ENCODE measurements at regions not wholly inside any gene's neighbourhood (a gene's known extent, or its start where the extent isn't known, plus 50 kb on each side); places are given as distances from the start of the nearest gene placed in this dataset.
"Not testable (repeated sequence)": the region's sequence is repeated elsewhere in the genome, so short reads cannot be mapped to it uniquely, and the experiment has no call there.

DNA sequence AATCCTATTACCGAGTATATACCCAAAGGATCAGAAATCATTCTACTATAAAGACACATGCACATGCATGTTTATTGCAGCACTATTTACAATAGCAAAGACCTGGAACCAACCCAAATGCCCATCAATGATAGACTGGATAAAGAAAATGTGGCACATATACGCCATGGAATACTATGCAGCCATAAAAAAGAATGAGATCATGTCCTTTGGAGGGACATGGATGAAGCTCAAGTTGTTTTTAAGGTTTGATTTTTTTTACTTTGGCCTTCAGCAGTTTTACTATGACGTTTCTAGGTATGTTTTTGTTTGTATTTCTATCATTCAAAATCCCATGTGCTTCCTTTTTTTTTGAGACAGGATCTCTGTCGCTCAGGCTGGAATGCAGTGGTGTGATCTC is 265.8 kb downstream of the SETD4 start:
- DNase-seq = not testable (repeated sequence)

GRCh38 chr21:35792569-35793305 is 267.6 kb downstream of the SETD4 start:
- DNase-seq = no peak

- DNase-seq = no peak
These were observed 268.6 kb downstream of the SETD4 start for GRCh38 chr21:35791541-35792325.

- DNase-seq = no peak
These were observed 276.6 kb downstream of the SETD4 start for GRCh38 chr21:35783721-35784120.

DNA sequence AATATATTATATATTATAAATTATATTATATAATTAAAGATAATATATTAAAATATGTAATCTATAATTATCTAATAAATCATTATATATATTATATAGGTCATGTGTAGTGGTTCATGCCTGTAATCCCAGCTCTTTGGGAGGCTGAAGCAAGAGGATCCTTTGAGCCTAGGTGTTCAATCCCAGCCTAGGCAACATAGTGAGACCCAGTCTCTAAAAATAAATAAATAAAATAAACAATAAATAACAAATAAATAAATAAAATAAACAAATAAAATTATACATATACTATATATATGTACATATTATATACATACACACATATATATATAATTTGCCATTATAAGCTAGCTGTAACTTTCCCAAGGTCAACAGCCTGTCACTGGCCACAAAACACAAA is 277.7 kb downstream of the SETD4 start:
- DNase-seq = no peak

DNA sequence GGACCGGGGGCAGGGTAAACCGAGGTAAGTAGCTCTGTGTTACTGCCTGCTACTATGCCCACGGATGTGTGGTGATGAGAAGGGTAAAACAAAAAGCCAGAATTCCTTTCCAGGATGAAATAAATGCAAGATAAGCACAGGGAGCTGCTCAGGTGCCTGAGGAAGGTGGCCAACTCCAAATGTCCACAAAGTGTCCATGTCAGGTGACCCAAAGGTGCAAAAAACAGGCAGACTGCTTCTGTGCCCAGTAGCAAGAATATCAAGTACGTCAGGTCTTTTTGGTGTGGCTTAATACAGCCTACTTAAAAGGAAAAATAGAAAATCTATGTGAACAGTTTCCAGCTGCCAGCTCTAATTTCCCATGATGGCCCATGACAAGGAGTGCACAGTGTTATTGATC is 279.3 kb downstream of the SETD4 start:
- no peak for DNase-seq

- DNase-seq = no peak
These were observed 280.4 kb downstream of the SETD4 start for GRCh38 chr21:35779690-35780570.

DNA sequence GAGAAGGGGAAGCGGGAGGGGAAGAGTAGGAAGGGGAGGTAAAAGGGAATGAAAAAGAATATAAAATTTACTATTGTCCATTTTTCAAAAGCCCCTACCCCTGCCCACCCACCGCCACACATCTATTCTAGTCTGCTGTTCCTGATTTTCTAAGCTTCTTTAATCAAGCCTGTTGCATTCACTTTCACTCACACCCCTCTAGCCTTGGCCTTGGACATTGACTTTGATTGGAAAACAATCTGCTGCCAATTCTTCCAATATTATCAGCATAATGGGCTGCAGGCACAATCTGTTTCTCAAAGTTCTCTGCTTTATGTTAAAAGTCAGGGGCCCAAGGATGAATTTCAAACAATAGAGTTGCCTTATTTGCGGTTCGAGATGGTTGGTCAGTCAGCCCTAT is 281.2 kb downstream of the SETD4 start:
- DNase-seq = no peak

- no peak for DNase-seq
These were observed 283.2 kb downstream of the SETD4 start for GRCh38 chr21:35777081-35777480.

DNA sequence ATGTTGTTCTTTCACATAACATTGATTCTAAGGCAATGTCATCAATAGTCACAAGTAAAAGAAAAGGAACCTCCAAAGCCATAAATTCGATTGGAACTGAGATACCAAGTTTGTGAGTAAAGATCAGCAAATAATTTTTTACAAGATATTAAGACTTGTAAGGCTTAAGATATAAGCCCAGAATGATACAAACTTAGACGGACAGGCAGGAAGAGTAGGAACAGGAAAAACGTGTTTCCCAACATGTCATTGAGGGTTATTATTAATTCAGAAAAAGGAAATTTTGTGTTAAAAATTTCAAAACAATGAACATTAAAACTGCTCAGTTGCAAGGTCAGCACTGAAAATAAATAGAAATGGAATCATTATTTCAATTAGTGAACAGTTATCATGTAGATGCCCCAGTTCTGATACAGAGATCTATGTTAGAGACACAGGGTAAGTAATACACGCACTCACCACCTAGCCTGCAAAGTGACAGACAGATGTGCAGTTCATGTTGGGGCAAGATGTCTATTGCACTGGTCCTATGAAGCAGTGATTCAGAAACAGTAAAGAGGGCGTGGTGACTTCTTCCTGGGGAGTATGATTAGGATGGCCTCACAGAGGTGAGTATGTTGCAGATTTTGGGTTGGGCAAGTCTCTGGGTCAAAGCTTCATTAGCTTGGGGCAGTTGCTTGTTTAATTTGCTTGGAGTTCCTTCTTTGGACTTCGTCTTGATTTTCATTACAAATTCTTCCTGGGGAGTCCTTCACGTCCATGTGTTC is 284.4 kb downstream of the SETD4 start:
- no peak for DNase-seq

DNA sequence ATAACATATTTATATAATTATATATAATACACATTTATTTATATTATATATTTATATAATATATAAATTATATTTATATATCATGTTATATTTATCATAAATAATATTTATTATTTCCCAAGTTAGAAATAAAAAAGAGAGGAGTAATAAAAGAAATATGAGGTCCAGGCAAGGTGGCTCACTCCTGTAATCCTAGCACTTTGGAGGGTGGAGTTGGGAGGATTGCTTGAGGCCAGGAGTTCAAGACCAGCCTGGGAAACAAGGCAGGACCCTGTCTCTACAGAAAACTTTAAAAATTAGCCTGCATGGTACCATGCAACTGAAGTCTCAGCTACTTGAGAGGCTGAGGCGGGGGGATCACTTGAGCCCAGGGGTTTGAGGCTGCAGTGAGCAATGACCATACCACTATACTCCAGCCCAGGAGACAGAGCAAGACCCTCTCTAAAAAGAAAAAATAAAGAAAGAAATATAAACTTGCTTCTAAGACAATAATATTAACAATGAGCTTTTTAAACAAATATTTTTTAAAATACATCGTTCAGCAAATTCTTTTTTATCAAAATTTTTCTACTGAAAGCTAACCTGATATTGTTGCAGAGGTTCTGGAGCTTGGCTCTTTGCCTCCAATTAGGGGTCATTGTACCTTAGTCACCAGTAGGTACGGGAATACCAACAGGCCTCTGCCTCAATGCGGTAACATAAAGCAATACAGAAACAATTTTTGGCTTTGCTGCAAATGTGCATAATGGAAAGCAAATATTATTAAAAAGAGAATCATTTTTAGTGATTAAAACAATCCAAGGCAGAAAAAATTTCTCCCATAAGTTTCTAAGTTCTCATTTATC is 290.0 kb downstream of the SETD4 start:
- DNase-seq = no peak

- no peak for DNase-seq
These were observed 292.1 kb downstream of the SETD4 start for GRCh38 chr21:35768187-35768586.

DNA sequence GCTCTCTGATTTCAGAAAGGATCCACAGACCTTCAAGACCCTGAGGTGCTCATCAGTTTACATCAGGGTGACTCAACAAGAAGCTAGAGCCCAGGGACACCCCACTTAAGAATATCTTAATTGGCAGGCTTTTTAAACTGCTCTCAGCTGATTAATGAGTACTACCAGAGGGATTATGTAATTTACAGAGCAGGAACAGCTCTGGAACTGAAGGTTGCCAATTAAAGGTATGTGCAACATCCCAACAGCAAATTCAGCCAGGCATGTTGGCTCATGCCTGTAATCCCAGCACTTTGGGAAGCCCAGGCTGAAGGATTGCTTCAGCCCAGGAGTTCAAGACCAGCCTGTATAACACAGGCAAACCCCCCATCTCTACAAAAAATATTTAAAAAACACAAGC is 295.7 kb downstream of the SETD4 start:
- DNase-seq = no peak

DNA sequence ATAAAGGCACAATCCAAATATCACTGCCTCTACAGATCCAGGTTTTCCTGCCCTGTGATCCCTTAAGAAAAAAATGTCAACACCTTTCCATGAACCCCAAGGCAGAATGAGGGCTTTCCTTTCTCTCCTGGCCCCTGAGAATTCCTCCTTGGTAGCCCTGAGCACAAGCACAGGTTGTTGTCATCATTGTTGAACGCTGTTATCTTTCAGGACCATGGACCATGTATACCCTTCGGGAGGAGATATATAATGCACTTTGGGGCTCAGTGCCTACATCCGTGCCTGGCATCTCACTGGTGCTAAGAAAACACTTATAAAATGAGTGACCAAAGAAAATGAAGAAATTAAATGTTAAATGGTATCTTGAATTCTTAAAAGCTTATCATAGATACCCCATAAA is 296.2 kb downstream of the SETD4 start:
- no peak for DNase-seq

- no peak for DNase-seq
These were observed 305.7 kb downstream of the SETD4 start for GRCh38 chr21:35754583-35754982.

DNA sequence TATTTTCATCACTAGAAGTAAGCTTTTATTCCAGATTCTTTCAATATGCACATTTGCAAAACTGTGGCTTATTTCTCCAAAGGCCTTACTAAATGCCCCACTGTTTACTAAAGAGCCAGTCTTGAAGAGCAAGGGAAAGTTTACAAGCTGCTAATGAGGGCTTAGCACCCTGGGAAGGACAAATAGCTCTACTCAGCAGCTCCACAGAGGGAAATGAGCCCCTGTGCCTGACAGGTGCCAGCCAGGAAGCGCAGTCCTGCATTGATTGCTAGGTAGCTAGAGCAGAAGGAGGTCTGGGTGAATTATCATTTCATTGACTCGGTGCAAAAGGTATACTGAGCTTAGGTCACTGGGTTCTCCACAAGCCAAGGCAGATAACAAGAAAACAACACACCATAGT is 307.0 kb downstream of the SETD4 start:
- DNase-seq = no peak

DNA sequence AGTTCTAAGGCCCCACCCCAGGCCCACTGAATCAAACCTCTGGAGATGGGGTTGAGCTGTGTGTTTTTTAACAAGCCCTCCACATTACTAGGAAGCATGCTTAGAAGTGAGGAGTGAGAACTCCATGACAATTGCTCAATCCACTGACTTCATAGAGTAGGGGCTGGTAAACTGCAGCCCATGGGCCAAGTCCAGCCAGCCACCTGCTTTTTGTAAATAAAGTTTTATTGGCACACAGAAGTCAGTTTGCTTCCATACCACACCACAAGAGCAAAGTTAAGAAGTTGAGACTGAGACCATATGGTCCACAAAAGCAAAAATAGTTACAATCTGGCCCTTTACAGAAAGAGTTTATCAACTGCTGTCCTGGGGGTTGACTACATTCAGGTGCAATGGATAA is 309.2 kb downstream of the SETD4 start:
- DNase-seq = no peak

GRCh38 chr21:35749904-35750303 is 310.4 kb downstream of the SETD4 start:
- DNase-seq = no peak

DNA sequence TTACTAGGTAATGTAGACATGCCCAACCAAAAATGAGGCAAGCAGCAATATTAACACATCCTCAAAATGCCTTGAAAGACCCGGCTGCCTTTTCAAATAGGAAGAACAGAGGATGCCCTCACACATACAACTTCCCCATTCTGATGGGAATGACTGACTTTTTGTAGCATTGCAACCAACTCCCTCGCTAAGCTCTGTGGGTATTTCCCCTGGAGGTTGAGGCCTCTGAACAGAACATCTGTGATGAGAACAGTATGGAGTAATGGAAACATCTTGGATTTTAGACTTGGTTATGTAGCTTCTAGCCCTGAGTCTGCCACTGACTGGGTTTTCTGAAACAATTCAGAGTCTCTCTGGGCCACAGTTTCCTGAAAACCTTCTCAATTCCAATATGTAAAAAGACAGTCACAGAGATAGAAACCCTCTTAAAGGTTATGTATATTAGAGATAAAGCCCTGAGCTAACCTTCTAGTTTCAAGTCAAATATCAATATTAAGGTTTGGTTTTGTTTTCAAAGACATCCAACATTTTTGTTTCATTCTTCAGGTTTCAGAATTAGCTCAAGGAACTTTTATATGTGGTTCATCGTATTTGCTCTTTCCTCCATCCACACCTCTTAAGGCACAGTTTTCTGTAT is 311.5 kb downstream of the SETD4 start:
- no peak for DNase-seq

- no peak for DNase-seq
These were observed 316.8 kb downstream of the SETD4 start for GRCh38 chr21:35743571-35743970.

- DNase-seq = no peak
These were observed 321.9 kb downstream of the SETD4 start for GRCh38 chr21:35738347-35738961.

All from hippocampal formation (tissue), 2 donors.